Activated T-cell treated with anti-CD3 and anti-CD28 coated beads for 4 hours (primary cell): ENCODE measurements at regions not wholly inside any gene's neighbourhood (a gene's known extent, or its start where the extent isn't known, plus 50 kb on each side); places are given as distances from the start of the nearest gene placed in this dataset.

Experiments used
- DNase-seq: peaks from one replicate; pipeline ENCODE4 v3.0.0-alpha.2; 2020

GRCh38 chr6:210778-211374 lies 81.4 kb upstream of the DUSP22 start:
- DNase-seq = no peak

- no peak for DNase-seq
These were observed 80.3 kb upstream of the DUSP22 start for GRCh38 chr6:211871-212497.

GRCh38 chr6:213284-213683 lies 79.0 kb upstream of the DUSP22 start:
- DNase-seq = no peak

- no peak for DNase-seq
These were observed 77.9 kb upstream of the DUSP22 start for GRCh38 chr6:214428-214827.

- peak; percentile 50 for DNase-seq
These were observed 76.8 kb upstream of the DUSP22 start for GRCh38 chr6:215335-216034.

- DNase-seq = no peak
These were observed 75.1 kb upstream of the DUSP22 start for GRCh38 chr6:217048-217659.

GRCh38 chr6:218153-219018 lies 73.9 kb upstream of the DUSP22 start:
- DNase-seq = no peak

- DNase-seq = no peak
These were observed 73.2 kb upstream of the DUSP22 start for GRCh38 chr6:219019-219570.

- no peak for DNase-seq
These were observed 72.6 kb upstream of the DUSP22 start for GRCh38 chr6:219641-220198.

GRCh38 chr6:220312-220711 lies 72.0 kb upstream of the DUSP22 start:
- no peak for DNase-seq

- DNase-seq = no peak
These were observed 71.4 kb upstream of the DUSP22 start for GRCh38 chr6:220721-221475.

GRCh38 chr6:221531-222349 lies 70.5 kb upstream of the DUSP22 start:
- no peak for DNase-seq

GRCh38 chr6:222468-222867 lies 69.8 kb upstream of the DUSP22 start:
- DNase-seq = no peak

GRCh38 chr6:223136-223535 lies 69.2 kb upstream of the DUSP22 start:
- no peak for DNase-seq

GRCh38 chr6:223763-224162 lies 68.5 kb upstream of the DUSP22 start:
- DNase-seq = no peak

GRCh38 chr6:224350-224749 lies 67.9 kb upstream of the DUSP22 start:
- DNase-seq = no peak

- peak; percentile 41 for DNase-seq
These were observed 67.1 kb upstream of the DUSP22 start for GRCh38 chr6:225121-225721.

- no peak for DNase-seq
These were observed 66.4 kb upstream of the DUSP22 start for GRCh38 chr6:225907-226306.

- no peak for DNase-seq
These were observed 65.7 kb upstream of the DUSP22 start for GRCh38 chr6:226516-227073.
